ENCODE measurements at regions not wholly inside any gene's neighbourhood (a gene's known extent, or its start where the extent isn't known, plus 50 kb on each side); places are given as distances from the start of the nearest gene placed in this dataset.
A peak's percentile ranks its signal among the peaks of the same experiment; 100 is the strongest.

DNA sequence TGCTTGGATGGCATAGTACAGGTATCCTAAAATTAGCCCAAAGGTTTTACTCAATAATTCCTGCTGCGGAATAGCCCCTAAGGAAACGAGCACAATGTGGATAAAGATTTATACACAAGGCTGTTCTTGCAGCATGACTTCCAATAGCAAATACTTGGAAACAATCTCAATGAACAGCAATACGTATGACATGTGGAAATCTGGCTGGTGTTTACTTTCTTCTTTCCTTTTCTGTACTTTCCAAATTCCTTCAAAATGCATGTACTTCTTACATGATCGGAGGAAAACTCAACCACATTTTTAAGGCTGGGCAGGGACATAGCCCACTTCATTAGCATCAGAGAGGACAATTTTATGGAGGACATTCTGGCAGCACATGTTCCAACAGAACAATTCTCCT is 86.6 kb downstream of the C16orf95 start:
- no peak overlapping the region for H3K4me3 ChIP-seq (ENCODE audit: low read length in 3 of 3)
- FAIRE-seq (no peak), DNase-seq (no peak)
- no peak overlapping the region for H3K27ac ChIP-seq (ENCODE audit: low read depth in 2 of 2, low read length in 2 of 2)
- H3K9ac ChIP-seq (ENCODE audit: low read length in 3 of 3): no peak overlapping the region
- TF ChIP-seq, protein P1, sequence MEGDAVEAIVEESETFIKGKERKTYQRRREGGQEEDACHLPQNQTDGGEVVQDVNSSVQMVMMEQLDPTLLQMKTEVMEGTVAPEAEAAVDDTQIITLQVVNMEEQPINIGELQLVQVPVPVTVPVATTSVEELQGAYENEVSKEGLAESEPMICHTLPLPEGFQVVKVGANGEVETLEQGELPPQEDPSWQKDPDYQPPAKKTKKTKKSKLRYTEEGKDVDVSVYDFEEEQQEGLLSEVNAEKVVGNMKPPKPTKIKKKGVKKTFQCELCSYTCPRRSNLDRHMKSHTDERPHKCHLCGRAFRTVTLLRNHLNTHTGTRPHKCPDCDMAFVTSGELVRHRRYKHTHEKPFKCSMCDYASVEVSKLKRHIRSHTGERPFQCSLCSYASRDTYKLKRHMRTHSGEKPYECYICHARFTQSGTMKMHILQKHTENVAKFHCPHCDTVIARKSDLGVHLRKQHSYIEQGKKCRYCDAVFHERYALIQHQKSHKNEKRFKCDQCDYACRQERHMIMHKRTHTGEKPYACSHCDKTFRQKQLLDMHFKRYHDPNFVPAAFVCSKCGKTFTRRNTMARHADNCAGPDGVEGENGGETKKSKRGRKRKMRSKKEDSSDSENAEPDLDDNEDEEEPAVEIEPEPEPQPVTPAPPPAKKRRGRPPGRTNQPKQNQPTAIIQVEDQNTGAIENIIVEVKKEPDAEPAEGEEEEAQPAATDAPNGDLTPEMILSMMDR (IDR thresholded peaks at IDR 0.05; ENCODE audit: borderline replicate concordance, extremely low read depth, insufficient read depth): no peak
- H3K27me3 ChIP-seq (ENCODE audit: control insufficient read depth, insufficient read depth, low read length): no peaks in the 10 kb centered on the region
- H3K36me3 ChIP-seq (ENCODE audit: control insufficient read depth in 2 of 3, insufficient read depth in 3 of 3, low read length in 3 of 3): no peaks in the 10 kb centered on the region
- intact Hi-C loops (cut with DNase I): no loop called here
- peaks cover 0 to 10% (median 0%) of the 10 kb centered on the region in 3 donors for H3K9me3 ChIP-seq (ENCODE audit: control insufficient read depth in 2 of 3, insufficient read depth in 1 of 3, low read length in 3 of 3)
- no peaks in the 10 kb centered on the region for H3K4me1 ChIP-seq (ENCODE audit: control insufficient read depth in 2 of 3, insufficient read depth in 2 of 3, low read depth in 1 of 3, low read length in 3 of 3)

DNA sequence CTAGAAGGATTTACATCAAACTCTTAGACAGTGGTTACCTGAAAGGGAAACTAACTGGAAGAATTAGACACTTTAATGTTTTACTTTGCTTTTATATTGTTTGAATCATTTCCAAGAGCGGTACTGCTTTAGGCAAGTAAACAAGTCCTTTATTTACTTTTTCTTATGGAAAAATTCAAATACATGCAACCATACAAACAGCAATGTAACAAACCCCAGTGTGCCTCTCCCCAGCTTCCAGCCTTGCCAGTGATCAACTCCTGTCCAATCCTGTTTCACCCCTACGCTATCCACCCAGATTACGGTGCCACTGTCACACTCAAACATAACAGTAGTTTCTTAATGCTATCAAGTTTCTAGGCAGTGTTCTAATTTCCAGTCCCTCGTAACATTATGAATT is 85.9 kb downstream of the C16orf95 start:
- intact Hi-C loops (cut with DNase I): no loop called here
- Histone ChIP-seq H3K36me3 (ENCODE audit: control insufficient read depth in 2 of 3, insufficient read depth in 3 of 3, low read length in 3 of 3) (no peaks in the 10 kb centered on the region), H3K27me3 (ENCODE audit: control insufficient read depth, insufficient read depth, low read length) (no peaks in the 10 kb centered on the region), H3K27ac (ENCODE audit: low read depth in 2 of 2, low read length in 2 of 2) (no peak overlapping the region), H3K9me3 (ENCODE audit: control insufficient read depth in 2 of 3, insufficient read depth in 1 of 3, low read length in 3 of 3) (peaks cover 0 to 10% (median 0%) of the 10 kb centered on the region in 3 donors), H3K4me1 (ENCODE audit: control insufficient read depth in 2 of 3, insufficient read depth in 2 of 3, low read depth in 1 of 3, low read length in 3 of 3) (no peaks in the 10 kb centered on the region), H3K9ac (ENCODE audit: low read length in 3 of 3) (no peak overlapping the region), H3K4me3 (ENCODE audit: low read length in 3 of 3) (no peak overlapping the region)
- DNase-seq: no peak
- TF ChIP-seq, protein P1 (IDR thresholded peaks at IDR 0.05; ENCODE audit: borderline replicate concordance, extremely low read depth, insufficient read depth): no peak
- FAIRE-seq: no peak

DNA sequence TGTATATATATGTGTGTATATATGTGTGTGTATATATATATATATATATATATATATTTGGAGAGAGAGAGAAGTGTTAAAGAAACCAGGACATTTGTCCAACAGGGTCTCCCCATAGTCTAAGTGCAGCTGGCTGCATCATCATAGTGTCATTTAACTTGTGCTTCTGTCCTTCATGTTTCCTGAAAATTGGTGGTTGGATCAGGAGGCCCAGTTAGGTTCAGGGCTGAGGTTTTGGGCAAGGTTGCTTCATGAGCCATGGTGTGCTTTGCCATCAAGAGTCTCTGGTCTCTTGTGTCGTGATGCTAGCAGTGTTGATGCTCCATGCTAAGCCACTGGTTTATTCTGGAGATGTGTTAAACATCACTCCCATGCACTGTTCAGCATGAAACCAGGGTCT is 85.3 kb downstream of the C16orf95 start:
- TF ChIP-seq, protein P1 (IDR thresholded peaks at IDR 0.05; ENCODE audit: borderline replicate concordance, extremely low read depth, insufficient read depth): no peak
- DNase-seq: no peak
- Histone ChIP-seq H3K27ac (ENCODE audit: low read depth in 2 of 2, low read length in 2 of 2) (no peak overlapping the region), H3K9ac (ENCODE audit: low read length in 3 of 3) (no peak overlapping the region), H3K27me3 (ENCODE audit: control insufficient read depth, insufficient read depth, low read length) (no peaks in the 10 kb centered on the region), H3K4me1 (ENCODE audit: control insufficient read depth in 2 of 3, insufficient read depth in 2 of 3, low read depth in 1 of 3, low read length in 3 of 3) (no peaks in the 10 kb centered on the region), H3K4me3 (ENCODE audit: low read length in 3 of 3) (no peak overlapping the region), H3K9me3 (ENCODE audit: control insufficient read depth in 2 of 3, insufficient read depth in 1 of 3, low read length in 3 of 3) (peaks cover 0 to 10% (median 0%) of the 10 kb centered on the region in 3 donors), H3K36me3 (ENCODE audit: control insufficient read depth in 2 of 3, insufficient read depth in 3 of 3, low read length in 3 of 3) (no peaks in the 10 kb centered on the region)
- intact Hi-C loops (cut with DNase I): no loop called here
- no peak for FAIRE-seq

DNA sequence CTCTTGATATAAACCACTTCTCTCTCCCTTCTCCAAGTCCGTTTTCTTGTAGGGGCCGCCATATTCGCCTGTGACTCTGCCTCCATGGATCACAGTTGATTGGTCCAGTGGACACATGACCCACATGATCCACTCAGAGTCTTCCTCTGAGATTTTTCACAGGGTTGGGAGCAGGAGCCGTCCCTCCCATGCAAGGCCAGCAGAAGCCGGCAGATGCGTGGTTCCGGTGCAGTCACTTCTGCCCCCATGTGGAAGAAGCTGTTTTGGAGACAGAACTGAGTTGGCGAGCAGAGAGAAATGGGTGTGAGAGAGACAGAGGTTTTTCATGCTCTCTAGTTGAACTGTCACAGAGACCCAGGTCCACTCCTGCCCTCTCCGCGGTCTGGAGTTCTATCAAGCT is 83.3 kb downstream of the C16orf95 start:
- no peak for FAIRE-seq
- Histone ChIP-seq H3K4me1 (ENCODE audit: control insufficient read depth in 2 of 3, insufficient read depth in 2 of 3, low read depth in 1 of 3, low read length in 3 of 3) (no peaks in the 10 kb centered on the region), H3K27me3 (ENCODE audit: control insufficient read depth, insufficient read depth, low read length) (no peaks in the 10 kb centered on the region), H3K36me3 (ENCODE audit: control insufficient read depth in 2 of 3, insufficient read depth in 3 of 3, low read length in 3 of 3) (no peaks in the 10 kb centered on the region), H3K4me3 (ENCODE audit: low read length in 3 of 3) (no peak overlapping the region), H3K9ac (ENCODE audit: low read length in 3 of 3) (no peak overlapping the region), H3K9me3 (ENCODE audit: control insufficient read depth in 2 of 3, insufficient read depth in 1 of 3, low read length in 3 of 3) (peaks cover 0 to 10% (median 0%) of the 10 kb centered on the region in 3 donors), H3K27ac (ENCODE audit: low read depth in 2 of 2, low read length in 2 of 2) (no peak overlapping the region)
- TF ChIP-seq, protein P1 (IDR thresholded peaks at IDR 0.05; ENCODE audit: borderline replicate concordance, extremely low read depth, insufficient read depth): no peak
- intact Hi-C loops (cut with DNase I): no loop called here
- DNase-seq: peak in 2 of 5 donors; percentile 24 to 56

Data from kidney (tissue), 13 donors.